ENCODE measurements at regions not wholly inside any gene's neighbourhood (a gene's known extent, or its start where the extent isn't known, plus 50 kb on each side); places are given as distances from the start of the nearest gene placed in this dataset.

DNA sequence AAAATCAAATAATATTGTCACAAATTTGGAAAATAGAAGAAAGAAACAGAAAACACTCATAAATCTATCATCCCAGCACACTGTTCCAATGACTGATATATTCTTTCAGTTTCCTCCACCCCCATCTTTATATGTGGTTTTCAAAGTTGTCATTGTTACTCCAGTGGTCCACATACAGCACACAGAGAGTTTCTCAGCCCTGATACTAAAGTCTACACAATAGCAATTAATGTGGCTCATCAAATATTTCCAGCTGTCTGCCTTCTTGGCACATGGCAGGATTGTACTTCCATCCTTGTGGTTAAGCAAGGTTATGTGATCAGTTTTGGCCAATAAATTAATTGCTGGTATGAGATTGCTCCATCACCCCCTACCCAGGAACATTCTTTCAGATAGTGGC lies 221.7 kb downstream of the PDCD6IP start:
- TF ChIP-seq, protein P1, sequence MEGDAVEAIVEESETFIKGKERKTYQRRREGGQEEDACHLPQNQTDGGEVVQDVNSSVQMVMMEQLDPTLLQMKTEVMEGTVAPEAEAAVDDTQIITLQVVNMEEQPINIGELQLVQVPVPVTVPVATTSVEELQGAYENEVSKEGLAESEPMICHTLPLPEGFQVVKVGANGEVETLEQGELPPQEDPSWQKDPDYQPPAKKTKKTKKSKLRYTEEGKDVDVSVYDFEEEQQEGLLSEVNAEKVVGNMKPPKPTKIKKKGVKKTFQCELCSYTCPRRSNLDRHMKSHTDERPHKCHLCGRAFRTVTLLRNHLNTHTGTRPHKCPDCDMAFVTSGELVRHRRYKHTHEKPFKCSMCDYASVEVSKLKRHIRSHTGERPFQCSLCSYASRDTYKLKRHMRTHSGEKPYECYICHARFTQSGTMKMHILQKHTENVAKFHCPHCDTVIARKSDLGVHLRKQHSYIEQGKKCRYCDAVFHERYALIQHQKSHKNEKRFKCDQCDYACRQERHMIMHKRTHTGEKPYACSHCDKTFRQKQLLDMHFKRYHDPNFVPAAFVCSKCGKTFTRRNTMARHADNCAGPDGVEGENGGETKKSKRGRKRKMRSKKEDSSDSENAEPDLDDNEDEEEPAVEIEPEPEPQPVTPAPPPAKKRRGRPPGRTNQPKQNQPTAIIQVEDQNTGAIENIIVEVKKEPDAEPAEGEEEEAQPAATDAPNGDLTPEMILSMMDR (IDR thresholded peaks at IDR 0.05; ENCODE audit: insufficient read depth, low read length, poor library complexity, severe bottlenecking) = no peak
- no peak for TF ChIP-seq EZH2phosphoT487 (conservative IDR thresholded peaks at IDR 0.05; ENCODE audit: low read length)
